GM23338 (cell line): ENCODE measurements at regions not wholly inside any gene's neighbourhood (a gene's known extent, or its start where the extent isn't known, plus 50 kb on each side); places are given as distances from the start of the nearest gene placed in this dataset.

ENCODE experiments used
- ATAC-seq: fragments of 200-7000 bp; cut with Tn5 transposase; 3 replicates; pipeline ENCODE4 v1.9.1; 2020
- DNase-seq: peaks from one replicate; pipeline ENCODE4 v3.0.0-alpha.2; 2015; ENCODE audit warnings: low spot score
- H2AFZ ChIP-seq: fragments of 200-600 bp; sonication (generic); 2 replicates; pipeline ENCODE4 v1.8.0; 2016; ENCODE audit warnings: antibody characterized with exemption, mild to moderate bottlenecking, moderate library complexity
- H3F3A ChIP-seq: fragments of 200-600 bp; sonication (generic); replicated peaks from 2 replicates; pipeline ENCODE4 v1.8.0; 2017; ENCODE audit warnings: antibody characterized with exemption, mixed run types, low read depth
- H3K27ac ChIP-seq: fragments of 200-600 bp; sonication (generic); 2 replicates; pipeline ENCODE4 v1.6.1; 2016; ENCODE audit warnings: low read depth
- H3K27me3 ChIP-seq: fragments of 200-600 bp; sonication (generic); 2 replicates; pipeline ENCODE4 v1.8.0; 2016; ENCODE audit warnings: mild to moderate bottlenecking, mixed run types, moderate library complexity; ENCODE audit not compliant: insufficient read depth
- H3K36me3 ChIP-seq: fragments of 200-600 bp; sonication (generic); 2 replicates; pipeline ENCODE4 v1.8.0; 2016; ENCODE audit warnings: mild to moderate bottlenecking; ENCODE audit not compliant: insufficient read depth
- H3K4me1 ChIP-seq: fragments of 200-600 bp; sonication (generic); 2 replicates; pipeline ENCODE4 v1.8.0; 2016; ENCODE audit warnings: mild to moderate bottlenecking, moderate library complexity; ENCODE audit not compliant: insufficient read depth
- H3K4me2 ChIP-seq: fragments of 200-600 bp; sonication (generic); 2 replicates; pipeline ENCODE4 v1.7.1; 2017; ENCODE audit warnings: mixed run types
- H3K4me3 ChIP-seq: fragments of 200-600 bp; sonication (generic); 2 replicates; pipeline ENCODE4 v1.6.1; 2016; ENCODE audit warnings: mixed run types
- H3K79me2 ChIP-seq: fragments of 200-600 bp; sonication (generic); replicated peaks from 2 replicates; pipeline ENCODE4 v1.8.0; 2017; ENCODE audit warnings: mild to moderate bottlenecking; ENCODE audit not compliant: insufficient read depth
- H3K9me2 ChIP-seq: fragments of 200-600 bp; sonication (generic); 2 replicates; pipeline ENCODE4 v1.8.0; 2017; ENCODE audit not compliant: insufficient read depth
- H4K20me1 ChIP-seq: fragments of 200-600 bp; sonication (generic); replicated peaks from 2 replicates; pipeline ENCODE4 v1.8.0; 2017; ENCODE audit warnings: mild to moderate bottlenecking; ENCODE audit not compliant: insufficient read depth
- H3K27ac Mint-ChIP-seq: 2 replicates; pipeline ENCODE4 v1.8.0; 2020; ENCODE audit warnings: inconsistent platforms, mild to moderate bottlenecking, moderate library complexity, mixed read lengths
- H3K27me3 Mint-ChIP-seq: 3 replicates; pipeline ENCODE4 v1.8.0; 2022; ENCODE audit warnings: low read depth, mild to moderate bottlenecking, moderate library complexity, mixed read lengths, inconsistent platforms; ENCODE audit not compliant: insufficient read depth, poor library complexity
- H3K36me3 Mint-ChIP-seq: 3 replicates; pipeline ENCODE4 v1.8.0; 2021; ENCODE audit warnings: low read depth, mild to moderate bottlenecking, inconsistent platforms, moderate library complexity, mixed read lengths
- H3K4me1 Mint-ChIP-seq: 3 replicates; pipeline ENCODE4 v1.8.0; 2020; ENCODE audit warnings: mild to moderate bottlenecking, inconsistent platforms, mixed read lengths
- H3K4me3 Mint-ChIP-seq: 3 replicates; pipeline ENCODE4 v1.8.0; 2021; ENCODE audit warnings: moderate library complexity, mild to moderate bottlenecking, inconsistent platforms, mixed read lengths
- H3K9me3 Mint-ChIP-seq: 3 replicates; pipeline ENCODE4 v1.8.0; 2020; ENCODE audit warnings: moderate library complexity, mild to moderate bottlenecking, inconsistent platforms, mixed read lengths
- CREB1 ChIP-seq: fragments of 250-450 bp; sonication (Bioruptor Pico); IDR thresholded peaks from 2 replicates; pipeline ENCODE4 v1.5.0; 2020; ENCODE audit warnings: low read depth, mild to moderate bottlenecking, moderate library complexity
- TF ChIP-seq, protein P1 (sequence below): IDR thresholded peaks from 2 replicates; pipeline ENCODE4 v1.6.1; 2016; ENCODE audit warnings: antibody characterized with exemption
- TF ChIP-seq, protein P2 (sequence below): fragments of 250-450 bp; sonication (Bioruptor Pico); IDR thresholded peaks from 2 replicates; pipeline ENCODE4 v1.5.0; 2020; ENCODE audit warnings: mild to moderate bottlenecking, moderate library complexity
- TF ChIP-seq, protein P3 (sequence below): IDR thresholded peaks from one replicate; pipeline ENCODE4 v1.6.1; 2018; ENCODE audit warnings: antibody characterized with exemption; ENCODE audit not compliant: unreplicated experiment

DNA sequence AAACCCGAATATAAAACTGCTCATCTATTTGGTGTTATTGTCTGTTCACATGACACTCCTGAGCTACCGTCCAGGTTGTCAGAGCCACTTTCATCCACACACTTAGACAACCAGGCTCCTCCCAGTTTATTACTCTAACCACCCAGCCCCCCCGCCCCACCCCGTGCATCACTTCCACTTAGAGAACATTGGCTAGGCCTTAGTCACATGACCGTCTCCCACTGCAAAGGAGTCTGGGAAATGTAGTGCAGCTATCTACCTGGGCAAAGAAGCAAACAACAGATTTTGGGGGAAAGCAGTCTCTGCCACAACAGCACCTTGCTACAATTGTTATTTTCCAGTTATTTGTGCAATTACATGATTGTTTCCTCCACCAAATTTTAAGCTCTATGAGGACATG lies 57.6 kb upstream of the RBPJ start:
- TF ChIP-seq, protein P1, sequence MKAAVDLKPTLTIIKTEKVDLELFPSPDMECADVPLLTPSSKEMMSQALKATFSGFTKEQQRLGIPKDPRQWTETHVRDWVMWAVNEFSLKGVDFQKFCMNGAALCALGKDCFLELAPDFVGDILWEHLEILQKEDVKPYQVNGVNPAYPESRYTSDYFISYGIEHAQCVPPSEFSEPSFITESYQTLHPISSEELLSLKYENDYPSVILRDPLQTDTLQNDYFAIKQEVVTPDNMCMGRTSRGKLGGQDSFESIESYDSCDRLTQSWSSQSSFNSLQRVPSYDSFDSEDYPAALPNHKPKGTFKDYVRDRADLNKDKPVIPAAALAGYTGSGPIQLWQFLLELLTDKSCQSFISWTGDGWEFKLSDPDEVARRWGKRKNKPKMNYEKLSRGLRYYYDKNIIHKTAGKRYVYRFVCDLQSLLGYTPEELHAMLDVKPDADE, result peak; percentile 64
- TF ChIP-seq, protein P2, sequence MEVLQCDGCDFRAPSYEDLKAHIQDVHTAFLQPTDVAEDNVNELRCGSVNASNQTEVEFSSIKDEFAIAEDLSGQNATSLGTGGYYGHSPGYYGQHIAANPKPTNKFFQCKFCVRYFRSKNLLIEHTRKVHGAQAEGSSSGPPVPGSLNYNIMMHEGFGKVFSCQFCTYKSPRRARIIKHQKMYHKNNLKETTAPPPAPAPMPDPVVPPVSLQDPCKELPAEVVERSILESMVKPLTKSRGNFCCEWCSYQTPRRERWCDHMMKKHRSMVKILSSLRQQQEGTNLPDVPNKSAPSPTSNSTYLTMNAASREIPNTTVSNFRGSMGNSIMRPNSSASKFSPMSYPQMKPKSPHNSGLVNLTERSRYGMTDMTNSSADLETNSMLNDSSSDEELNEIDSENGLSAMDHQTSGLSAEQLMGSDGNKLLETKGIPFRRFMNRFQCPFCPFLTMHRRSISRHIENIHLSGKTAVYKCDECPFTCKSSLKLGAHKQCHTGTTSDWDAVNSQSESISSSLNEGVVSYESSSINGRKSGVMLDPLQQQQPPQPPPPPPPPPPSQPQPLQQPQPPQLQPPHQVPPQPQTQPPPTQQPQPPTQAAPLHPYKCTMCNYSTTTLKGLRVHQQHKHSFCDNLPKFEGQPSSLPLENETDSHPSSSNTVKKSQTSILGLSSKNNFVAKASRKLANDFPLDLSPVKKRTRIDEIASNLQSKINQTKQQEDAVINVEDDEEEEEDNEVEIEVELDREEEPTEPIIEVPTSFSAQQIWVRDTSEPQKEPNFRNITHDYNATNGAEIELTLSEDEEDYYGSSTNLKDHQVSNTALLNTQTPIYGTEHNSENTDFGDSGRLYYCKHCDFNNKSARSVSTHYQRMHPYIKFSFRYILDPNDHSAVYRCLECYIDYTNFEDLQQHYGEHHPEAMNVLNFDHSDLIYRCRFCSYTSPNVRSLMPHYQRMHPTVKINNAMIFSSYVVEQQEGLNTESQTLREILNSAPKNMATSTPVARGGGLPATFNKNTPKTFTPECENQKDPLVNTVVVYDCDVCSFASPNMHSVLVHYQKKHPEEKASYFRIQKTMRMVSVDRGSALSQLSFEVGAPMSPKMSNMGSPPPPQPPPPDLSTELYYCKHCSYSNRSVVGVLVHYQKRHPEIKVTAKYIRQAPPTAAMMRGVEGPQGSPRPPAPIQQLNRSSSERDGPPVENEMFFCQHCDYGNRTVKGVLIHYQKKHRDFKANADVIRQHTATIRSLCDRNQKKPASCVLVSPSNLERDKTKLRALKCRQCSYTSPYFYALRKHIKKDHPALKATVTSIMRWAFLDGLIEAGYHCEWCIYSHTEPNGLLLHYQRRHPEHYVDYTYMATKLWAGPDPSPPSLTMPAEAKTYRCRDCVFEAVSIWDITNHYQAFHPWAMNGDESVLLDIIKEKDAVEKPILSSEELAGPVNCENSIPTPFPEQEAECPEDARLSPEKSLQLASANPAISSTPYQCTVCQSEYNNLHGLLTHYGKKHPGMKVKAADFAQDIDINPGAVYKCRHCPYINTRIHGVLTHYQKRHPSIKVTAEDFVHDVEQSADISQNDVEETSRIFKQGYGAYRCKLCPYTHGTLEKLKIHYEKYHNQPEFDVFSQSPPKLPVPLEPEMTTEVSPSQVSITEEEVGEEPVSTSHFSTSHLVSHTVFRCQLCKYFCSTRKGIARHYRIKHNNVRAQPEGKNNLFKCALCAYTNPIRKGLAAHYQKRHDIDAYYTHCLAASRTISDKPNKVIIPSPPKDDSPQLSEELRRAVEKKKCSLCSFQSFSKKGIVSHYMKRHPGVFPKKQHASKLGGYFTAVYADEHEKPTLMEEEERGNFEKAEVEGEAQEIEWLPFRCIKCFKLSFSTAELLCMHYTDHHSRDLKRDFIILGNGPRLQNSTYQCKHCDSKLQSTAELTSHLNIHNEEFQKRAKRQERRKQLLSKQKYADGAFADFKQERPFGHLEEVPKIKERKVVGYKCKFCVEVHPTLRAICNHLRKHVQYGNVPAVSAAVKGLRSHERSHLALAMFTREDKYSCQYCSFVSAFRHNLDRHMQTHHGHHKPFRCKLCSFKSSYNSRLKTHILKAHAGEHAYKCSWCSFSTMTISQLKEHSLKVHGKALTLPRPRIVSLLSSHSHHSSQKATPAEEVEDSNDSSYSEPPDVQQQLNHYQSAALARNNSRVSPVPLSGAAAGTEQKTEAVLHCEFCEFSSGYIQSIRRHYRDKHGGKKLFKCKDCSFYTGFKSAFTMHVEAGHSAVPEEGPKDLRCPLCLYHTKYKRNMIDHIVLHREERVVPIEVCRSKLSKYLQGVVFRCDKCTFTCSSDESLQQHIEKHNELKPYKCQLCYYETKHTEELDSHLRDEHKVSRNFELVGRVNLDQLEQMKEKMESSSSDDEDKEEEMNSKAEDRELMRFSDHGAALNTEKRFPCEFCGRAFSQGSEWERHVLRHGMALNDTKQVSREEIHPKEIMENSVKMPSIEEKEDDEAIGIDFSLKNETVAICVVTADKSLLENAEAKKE (CRISPR knock-in tag), result no peak
- peak; percentile 37; the same call in 1 of the 2 replicates for TF ChIP-seq CREB1 (CRISPR knock-in tag)
- TF ChIP-seq, protein P3, sequence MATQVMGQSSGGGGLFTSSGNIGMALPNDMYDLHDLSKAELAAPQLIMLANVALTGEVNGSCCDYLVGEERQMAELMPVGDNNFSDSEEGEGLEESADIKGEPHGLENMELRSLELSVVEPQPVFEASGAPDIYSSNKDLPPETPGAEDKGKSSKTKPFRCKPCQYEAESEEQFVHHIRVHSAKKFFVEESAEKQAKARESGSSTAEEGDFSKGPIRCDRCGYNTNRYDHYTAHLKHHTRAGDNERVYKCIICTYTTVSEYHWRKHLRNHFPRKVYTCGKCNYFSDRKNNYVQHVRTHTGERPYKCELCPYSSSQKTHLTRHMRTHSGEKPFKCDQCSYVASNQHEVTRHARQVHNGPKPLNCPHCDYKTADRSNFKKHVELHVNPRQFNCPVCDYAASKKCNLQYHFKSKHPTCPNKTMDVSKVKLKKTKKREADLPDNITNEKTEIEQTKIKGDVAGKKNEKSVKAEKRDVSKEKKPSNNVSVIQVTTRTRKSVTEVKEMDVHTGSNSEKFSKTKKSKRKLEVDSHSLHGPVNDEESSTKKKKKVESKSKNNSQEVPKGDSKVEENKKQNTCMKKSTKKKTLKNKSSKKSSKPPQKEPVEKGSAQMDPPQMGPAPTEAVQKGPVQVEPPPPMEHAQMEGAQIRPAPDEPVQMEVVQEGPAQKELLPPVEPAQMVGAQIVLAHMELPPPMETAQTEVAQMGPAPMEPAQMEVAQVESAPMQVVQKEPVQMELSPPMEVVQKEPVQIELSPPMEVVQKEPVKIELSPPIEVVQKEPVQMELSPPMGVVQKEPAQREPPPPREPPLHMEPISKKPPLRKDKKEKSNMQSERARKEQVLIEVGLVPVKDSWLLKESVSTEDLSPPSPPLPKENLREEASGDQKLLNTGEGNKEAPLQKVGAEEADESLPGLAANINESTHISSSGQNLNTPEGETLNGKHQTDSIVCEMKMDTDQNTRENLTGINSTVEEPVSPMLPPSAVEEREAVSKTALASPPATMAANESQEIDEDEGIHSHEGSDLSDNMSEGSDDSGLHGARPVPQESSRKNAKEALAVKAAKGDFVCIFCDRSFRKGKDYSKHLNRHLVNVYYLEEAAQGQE, result no peak
- Mint-ChIP-seq H3K4me1 (peaks cover 10% of the 10 kb centered on the region), H3K27me3 (peaks cover 4% of the 10 kb centered on the region), H3K27ac (no peak overlapping the region), H3K9me3 (0 out of 3 replicates have a peak, but pooled peaks cover 7% of the 10 kb centered on the region), H3K36me3 (0 out of 3 replicates have a peak, but pooled peaks cover 2% of the 10 kb centered on the region), H3K4me3 (no peak overlapping the region)
- Histone ChIP-seq H3K27ac (no peak overlapping the region), H3K36me3 (no peaks in the 10 kb centered on the region), H4K20me1 (no peaks in the 10 kb centered on the region), H3K4me1 (peaks cover 15% of the 10 kb centered on the region), H3K4me3 (no peak overlapping the region), H3K79me2 (no peaks in the 10 kb centered on the region), H3F3A (peaks cover 5% of the 10 kb centered on the region), H2AFZ (peak overlapping the region; percentile 81; the same call in 1 of the 2 replicates), H3K4me2 (no peak overlapping the region), H3K9me2 (no peaks in the 10 kb centered on the region), H3K27me3 (no peaks in the 10 kb centered on the region)
- ATAC-seq (peak; percentile 87), DNase-seq (peak; percentile 63)
